NB4 (cell line): ENCODE measurements at regions not wholly inside any gene's neighbourhood (a gene's known extent, or its start where the extent isn't known, plus 50 kb on each side); places are given as distances from the start of the nearest gene placed in this dataset.

Experiments used
- DNase-seq: peaks from one replicate; pipeline ENCODE4 v3.0.0; 2010; ENCODE audit warnings: low read depth
- H3K4me3 ChIP-seq: one replicate; pipeline ENCODE4 v1.5.1; 2011; ENCODE audit warnings: mild to moderate bottlenecking, low read depth, low read length, moderate library complexity
- MAX ChIP-seq: IDR thresholded peaks from 2 replicates; pipeline ENCODE4 v1.6.1; 2011; ENCODE audit warnings: low read depth, low read length
- MYC ChIP-seq: IDR thresholded peaks from 2 replicates; pipeline ENCODE4 v1.6.1; 2011; ENCODE audit warnings: low read depth, low read length
- POLR2A ChIP-seq: IDR thresholded peaks from 2 replicates; pipeline ENCODE4 v1.6.1; 2011; ENCODE audit warnings: mild to moderate bottlenecking; ENCODE audit not compliant: insufficient read length; ENCODE audit errors: extremely low read depth
- TF ChIP-seq, protein P1 (sequence below): IDR thresholded peaks from one replicate; pipeline ENCODE4 v1.5.1; 2012; ENCODE audit warnings: low read depth, low read length

GRCh38 chr21:16022116-16022515 is 292.3 kb downstream of the USP25 start:
- TF ChIP-seq MYC, result no peak
- TF ChIP-seq MAX, result no peak
- TF ChIP-seq, protein P1, sequence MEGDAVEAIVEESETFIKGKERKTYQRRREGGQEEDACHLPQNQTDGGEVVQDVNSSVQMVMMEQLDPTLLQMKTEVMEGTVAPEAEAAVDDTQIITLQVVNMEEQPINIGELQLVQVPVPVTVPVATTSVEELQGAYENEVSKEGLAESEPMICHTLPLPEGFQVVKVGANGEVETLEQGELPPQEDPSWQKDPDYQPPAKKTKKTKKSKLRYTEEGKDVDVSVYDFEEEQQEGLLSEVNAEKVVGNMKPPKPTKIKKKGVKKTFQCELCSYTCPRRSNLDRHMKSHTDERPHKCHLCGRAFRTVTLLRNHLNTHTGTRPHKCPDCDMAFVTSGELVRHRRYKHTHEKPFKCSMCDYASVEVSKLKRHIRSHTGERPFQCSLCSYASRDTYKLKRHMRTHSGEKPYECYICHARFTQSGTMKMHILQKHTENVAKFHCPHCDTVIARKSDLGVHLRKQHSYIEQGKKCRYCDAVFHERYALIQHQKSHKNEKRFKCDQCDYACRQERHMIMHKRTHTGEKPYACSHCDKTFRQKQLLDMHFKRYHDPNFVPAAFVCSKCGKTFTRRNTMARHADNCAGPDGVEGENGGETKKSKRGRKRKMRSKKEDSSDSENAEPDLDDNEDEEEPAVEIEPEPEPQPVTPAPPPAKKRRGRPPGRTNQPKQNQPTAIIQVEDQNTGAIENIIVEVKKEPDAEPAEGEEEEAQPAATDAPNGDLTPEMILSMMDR, result no peak
- TF ChIP-seq POLR2A, result no peak
- H3K4me3 ChIP-seq, result no peak overlapping the region
- no peak for DNase-seq

DNA sequence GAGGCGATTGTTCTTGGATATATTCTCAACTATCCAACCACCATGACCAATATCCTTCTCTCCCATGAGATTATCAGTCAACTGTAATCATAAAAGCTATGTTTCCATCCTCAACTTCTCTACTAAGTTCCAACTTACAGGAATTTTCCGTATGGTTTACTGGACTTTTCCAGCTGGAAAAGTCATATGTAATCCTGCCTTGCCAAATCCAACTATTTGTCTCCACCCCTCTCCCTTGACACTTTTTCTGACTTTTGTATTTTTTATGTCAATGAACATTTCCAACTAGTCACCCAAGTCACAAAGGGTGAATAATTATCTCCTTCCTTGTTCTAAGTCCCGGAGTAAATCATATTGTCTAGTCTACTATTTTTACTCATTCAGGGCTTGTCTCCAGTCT is 293.1 kb downstream of the USP25 start:
- no peak for DNase-seq
- TF ChIP-seq MYC (no peak), POLR2A (no peak), MAX (no peak)
- TF ChIP-seq, protein P1, result no peak
- H3K4me3 ChIP-seq, result no peak overlapping the region

DNA sequence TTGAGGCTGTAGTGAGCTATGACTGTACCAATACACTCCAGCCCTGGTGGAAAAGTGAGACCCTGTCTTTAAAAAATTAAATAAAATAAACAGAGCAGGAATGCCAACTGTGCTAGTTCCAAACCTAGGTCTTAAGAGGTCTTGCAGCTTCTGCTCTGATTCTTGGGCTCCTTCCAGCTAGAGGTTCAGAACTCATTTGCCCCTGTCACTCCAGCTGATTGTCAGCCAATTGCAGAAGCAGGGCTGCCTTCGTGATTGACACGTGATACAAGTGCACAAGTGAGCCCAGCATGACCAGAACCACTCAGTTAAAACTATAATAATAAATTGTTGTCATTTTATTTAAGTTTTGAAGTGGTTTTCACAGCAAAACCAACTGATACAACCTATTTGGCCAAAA is 298.4 kb downstream of the USP25 start:
- no peak for TF ChIP-seq MAX
- TF ChIP-seq, protein P1, result no peak
- TF ChIP-seq MYC, result no peak
- TF ChIP-seq POLR2A, result no peak
- no peak for DNase-seq
- H3K4me3 ChIP-seq, result no peak overlapping the region

- no peak overlapping the region for H3K4me3 ChIP-seq
- TF ChIP-seq POLR2A (no peak), MYC (no peak)
- TF ChIP-seq, protein P1, result no peak
- DNase-seq, result no peak
Measured at GRCh38 chr21:16028941-16029464, 299.2 kb downstream of the USP25 start.

GRCh38 chr21:16033193-16033592 is 303.4 kb downstream of the USP25 start:
- TF ChIP-seq MYC (no peak), POLR2A (no peak), MAX (no peak)
- TF ChIP-seq, protein P1, result no peak
- DNase-seq, result no peak
- no peak overlapping the region for H3K4me3 ChIP-seq
